ENCODE measurements at regions not wholly inside any gene's neighbourhood (a gene's known extent, or its start where the extent isn't known, plus 50 kb on each side); places are given as distances from the start of the nearest gene placed in this dataset.
A peak's percentile ranks its signal among the peaks of the same experiment; 100 is the strongest.

DNA sequence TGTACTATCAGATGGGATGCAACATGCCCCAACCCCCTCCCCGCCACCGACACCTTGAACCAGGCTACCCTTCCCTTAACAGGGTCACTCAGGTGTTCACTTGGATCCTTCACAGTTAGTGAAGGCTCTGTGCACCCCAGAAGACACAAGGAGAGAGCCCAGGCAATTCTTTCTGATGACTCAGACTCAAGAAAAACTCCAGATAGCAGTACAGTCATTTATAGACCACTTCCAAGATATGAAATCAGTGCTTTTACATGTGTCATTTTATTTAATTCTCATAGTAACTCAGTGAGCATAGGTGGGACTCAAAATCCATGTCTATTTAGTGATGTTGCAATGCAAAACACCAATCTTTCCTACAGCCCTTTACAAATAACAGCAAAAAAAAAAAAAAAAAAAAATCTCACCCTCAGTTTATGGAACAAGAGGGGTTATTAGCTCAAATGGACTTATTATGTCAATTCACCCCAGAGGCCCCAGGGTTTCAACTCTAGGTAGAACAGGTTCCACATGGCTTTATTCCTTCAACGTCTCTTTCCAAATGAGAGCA lies 71.9 kb downstream of the FOXD1 start:
- no peak overlapping the region for H3K4me3 ChIP-seq (ENCODE audit: low read depth, low read length)
- TF ChIP-seq, protein P1, sequence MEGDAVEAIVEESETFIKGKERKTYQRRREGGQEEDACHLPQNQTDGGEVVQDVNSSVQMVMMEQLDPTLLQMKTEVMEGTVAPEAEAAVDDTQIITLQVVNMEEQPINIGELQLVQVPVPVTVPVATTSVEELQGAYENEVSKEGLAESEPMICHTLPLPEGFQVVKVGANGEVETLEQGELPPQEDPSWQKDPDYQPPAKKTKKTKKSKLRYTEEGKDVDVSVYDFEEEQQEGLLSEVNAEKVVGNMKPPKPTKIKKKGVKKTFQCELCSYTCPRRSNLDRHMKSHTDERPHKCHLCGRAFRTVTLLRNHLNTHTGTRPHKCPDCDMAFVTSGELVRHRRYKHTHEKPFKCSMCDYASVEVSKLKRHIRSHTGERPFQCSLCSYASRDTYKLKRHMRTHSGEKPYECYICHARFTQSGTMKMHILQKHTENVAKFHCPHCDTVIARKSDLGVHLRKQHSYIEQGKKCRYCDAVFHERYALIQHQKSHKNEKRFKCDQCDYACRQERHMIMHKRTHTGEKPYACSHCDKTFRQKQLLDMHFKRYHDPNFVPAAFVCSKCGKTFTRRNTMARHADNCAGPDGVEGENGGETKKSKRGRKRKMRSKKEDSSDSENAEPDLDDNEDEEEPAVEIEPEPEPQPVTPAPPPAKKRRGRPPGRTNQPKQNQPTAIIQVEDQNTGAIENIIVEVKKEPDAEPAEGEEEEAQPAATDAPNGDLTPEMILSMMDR (IDR thresholded peaks at IDR 0.05; ENCODE audit: insufficient read depth, low read depth, low read length), result no peak
- peak; percentile 46 for DNase-seq (ENCODE audit: low read depth)

DNA sequence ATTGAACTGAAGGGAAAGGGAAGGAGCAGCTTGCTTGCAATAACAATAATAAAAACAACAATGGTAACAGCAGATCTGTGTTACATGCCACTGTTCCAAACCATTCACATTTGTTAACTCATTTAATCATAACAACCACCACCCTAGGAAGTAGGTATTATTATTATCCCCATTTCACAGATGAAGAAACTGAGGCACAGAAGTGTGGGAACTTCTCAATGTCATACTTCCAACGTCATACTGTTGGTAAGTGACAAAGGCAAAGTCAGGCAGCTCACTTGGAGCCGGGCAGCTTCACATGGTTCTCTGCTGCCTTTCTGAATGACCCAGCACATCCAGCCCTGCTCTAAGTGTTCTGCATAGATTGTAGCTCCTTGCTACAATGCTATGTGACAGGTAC lies 72.6 kb downstream of the FOXD1 start:
- DNase-seq (ENCODE audit: low read depth), result no peak
- no peak overlapping the region for H3K4me3 ChIP-seq (ENCODE audit: low read depth, low read length)
- TF ChIP-seq, protein P1 (IDR thresholded peaks at IDR 0.05; ENCODE audit: insufficient read depth, low read depth, low read length), result no peak

DNA sequence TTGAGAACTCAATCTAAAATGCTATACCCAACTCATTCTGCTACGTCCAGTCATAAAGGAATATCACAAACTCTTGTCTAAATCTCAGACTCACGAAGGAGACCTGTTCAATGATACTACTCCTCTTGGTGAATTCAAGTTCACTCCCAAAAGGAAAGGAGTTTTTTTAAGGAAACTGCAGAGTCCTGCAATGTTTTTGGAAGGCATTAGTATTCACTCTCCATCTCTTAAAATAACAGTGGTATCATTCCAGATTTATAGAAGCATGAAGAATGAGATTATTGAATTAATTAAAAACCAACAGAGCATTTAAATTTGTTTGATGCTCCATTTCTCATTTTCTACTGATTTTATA lies 73.4 kb downstream of the FOXD1 start:
- no peak for DNase-seq (ENCODE audit: low read depth)
- TF ChIP-seq, protein P1 (IDR thresholded peaks at IDR 0.05; ENCODE audit: insufficient read depth, low read depth, low read length), result no peak
- H3K4me3 ChIP-seq (ENCODE audit: low read depth, low read length), result no peak overlapping the region

DNA sequence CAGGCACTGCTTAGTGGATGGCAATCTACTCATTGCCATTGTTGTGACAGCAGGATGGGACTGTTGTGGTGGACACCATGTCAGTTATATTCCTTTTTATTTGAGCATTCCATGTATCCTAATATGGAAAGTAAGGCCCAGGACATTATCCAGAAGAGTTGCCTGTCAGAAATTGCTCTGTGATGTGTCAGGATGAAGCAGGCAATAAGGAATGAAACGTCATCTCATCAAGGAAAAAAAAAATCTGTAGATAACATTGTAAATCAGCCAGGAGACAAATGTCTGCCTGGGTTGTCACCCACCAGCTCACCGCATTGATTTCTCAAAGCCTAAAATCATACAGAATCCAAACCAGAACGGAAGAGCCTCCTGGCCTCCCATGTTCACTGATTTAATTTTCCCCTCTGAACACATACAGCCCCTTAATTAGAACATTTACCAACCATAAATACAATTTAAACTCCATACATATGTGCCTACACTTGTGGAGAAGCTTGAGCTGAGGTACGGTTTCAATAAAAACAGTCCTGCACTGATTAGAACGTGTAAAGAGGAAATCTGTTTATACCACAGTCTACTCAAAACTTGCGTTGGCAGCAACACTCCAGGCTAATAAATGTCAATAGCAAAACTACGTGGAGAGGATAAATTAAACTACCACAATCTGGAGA lies 73.9 kb downstream of the FOXD1 start:
- TF ChIP-seq, protein P1 (IDR thresholded peaks at IDR 0.05; ENCODE audit: insufficient read depth, low read depth, low read length), result no peak
- no peak overlapping the region for H3K4me3 ChIP-seq (ENCODE audit: low read depth, low read length)
- DNase-seq (ENCODE audit: low read depth), result peak; percentile 41

DNA sequence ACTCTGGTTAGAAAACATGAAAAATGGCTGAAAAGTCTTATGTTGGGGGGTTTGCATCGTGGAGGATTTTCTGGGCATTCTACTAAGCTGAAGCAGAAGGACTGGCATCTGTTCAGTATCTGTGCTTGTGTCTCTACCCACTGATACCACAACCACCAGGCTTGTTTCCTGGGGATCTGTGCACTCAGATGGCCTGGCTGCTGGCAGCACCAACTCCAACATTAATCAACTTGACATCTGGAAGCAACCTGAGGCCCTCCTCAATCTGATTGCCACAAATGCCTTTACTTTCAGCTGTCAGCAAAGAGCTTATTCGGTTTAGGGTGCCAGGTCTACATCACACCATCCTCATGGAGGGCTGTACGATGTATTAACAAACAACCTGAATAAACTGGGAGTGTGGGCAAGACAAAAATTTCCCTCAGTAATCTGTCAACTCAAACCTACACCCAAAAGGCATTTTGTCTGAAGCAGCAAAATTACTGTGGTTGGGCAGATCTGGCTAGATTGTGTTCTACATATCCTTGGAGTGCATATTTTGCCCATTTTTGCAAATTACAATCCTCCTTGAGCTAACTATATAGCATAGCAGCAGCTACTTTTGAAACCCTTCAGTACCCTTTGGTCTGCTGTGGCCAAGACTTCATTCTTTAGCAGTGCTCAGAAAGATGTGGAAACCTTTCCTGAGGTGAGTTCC lies 74.6 kb downstream of the FOXD1 start:
- no peak overlapping the region for H3K4me3 ChIP-seq (ENCODE audit: low read depth, low read length)
- no peak for DNase-seq (ENCODE audit: low read depth)
- TF ChIP-seq, protein P1 (IDR thresholded peaks at IDR 0.05; ENCODE audit: insufficient read depth, low read depth, low read length), result no peak

DNA sequence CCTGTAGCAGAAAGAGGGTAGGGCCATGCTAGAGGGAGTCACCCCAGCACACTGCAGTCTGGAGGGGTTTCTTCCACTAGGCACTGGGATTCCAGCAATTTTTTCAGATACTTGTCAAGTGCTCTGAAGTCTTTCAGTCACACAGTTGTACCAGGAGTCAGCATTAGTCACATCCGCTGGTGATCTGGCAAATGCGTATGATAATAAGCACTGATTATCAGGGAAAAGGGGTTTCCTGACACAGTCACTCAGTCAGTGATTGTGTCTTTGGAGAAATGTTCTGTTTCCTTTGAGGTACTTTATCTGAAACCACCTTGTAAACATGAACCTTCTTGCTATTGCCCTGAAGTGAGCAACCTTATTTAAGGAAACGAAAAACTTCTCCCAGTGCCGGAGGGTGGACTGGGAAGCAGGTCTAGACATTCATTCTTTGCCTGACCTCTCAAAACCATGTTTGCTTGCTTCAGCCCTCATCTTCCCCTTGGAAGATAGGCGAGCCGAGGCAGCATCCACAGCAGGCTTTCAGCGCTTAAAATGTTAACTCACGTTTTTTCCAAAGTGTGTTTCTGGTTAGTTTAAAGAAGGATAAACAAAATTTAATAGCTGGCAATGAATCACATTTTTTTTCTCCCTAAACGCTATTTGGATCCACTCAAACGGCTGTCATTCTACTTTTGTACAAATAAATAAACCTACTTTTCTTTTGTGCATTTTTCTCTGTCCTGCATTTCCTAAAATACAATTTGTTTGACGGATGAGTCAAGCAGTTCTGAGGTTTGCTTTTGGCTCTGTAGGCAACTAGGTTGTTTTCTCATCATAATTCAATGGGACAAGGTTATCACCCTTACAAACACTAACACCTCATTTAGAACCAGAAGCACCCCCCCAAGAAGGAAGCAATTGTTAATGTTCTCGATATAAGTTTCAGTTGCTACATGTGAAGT lies 77.7 kb downstream of the FOXD1 start:
- DNase-seq (ENCODE audit: low read depth), result peak; percentile 73
- TF ChIP-seq, protein P1 (IDR thresholded peaks at IDR 0.05; ENCODE audit: insufficient read depth, low read depth, low read length), result no peak
- no peak overlapping the region for H3K4me3 ChIP-seq (ENCODE audit: low read depth, low read length)

All from fibroblast of villous mesenchyme (primary cell).